ENCODE measurements at regions not wholly inside any gene's neighbourhood (a gene's known extent, or its start where the extent isn't known, plus 50 kb on each side); places are given as distances from the start of the nearest gene placed in this dataset.

DNA sequence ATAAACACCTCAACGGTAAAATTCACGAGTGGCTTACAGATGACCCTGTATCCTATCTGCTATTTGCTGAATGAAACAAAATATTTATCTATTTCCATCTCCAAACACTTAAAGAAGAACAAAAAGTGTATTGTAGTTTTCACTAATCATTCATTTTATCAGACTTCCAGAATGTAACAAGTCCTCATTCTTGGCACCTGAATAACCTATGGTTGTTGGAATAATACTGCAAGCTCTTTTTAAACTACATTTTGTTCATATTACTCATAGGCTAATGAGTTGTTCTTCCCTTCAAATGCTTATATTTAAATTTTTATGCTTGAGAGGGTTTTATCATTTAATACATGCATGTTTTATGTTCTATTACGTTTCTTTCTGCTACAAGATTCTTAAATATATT, 1434.1 kb downstream of the SI start:
- no peaks in the 10 kb centered on the region for H3K27me3 ChIP-seq (ENCODE audit: control insufficient read depth, insufficient read depth, low read length)
- TF ChIP-seq, protein P1, sequence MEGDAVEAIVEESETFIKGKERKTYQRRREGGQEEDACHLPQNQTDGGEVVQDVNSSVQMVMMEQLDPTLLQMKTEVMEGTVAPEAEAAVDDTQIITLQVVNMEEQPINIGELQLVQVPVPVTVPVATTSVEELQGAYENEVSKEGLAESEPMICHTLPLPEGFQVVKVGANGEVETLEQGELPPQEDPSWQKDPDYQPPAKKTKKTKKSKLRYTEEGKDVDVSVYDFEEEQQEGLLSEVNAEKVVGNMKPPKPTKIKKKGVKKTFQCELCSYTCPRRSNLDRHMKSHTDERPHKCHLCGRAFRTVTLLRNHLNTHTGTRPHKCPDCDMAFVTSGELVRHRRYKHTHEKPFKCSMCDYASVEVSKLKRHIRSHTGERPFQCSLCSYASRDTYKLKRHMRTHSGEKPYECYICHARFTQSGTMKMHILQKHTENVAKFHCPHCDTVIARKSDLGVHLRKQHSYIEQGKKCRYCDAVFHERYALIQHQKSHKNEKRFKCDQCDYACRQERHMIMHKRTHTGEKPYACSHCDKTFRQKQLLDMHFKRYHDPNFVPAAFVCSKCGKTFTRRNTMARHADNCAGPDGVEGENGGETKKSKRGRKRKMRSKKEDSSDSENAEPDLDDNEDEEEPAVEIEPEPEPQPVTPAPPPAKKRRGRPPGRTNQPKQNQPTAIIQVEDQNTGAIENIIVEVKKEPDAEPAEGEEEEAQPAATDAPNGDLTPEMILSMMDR (IDR thresholded peaks at IDR 0.05; ENCODE audit: insufficient read depth, low read length, severe bottlenecking), result no peak
- H3K36me3 ChIP-seq (ENCODE audit: control insufficient read depth, insufficient read depth, low read length), result no peaks in the 10 kb centered on the region
- peak; percentile 10 for DNase-seq (ENCODE audit: low read depth)
- FAIRE-seq, result no peak
- H3K4me3 ChIP-seq (ENCODE audit: low read depth, low read length), result no peak overlapping the region

DNA sequence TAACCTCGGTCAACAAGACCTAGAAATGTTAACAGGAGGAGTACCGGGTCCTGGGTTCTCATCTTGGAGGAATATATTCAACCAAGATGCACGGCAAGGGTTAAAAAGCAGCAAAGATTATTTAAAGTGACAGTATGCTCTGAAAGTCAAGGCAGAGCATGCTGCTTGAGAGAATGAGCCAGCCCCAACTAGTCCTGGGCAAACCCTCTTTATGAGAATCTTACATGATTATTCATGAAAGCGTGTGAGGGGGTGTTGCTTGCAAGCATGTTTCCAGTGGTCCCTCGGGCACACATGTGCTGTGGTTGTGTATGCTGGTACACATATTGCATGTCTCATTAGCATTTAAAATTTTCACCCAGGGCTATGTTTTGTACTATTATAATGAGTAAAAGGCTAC, 1445.6 kb downstream of the SI start:
- Histone ChIP-seq H3K4me3 (ENCODE audit: low read depth, low read length) (no peak overlapping the region), H3K36me3 (ENCODE audit: control insufficient read depth, insufficient read depth, low read length) (no peaks in the 10 kb centered on the region), H3K27me3 (ENCODE audit: control insufficient read depth, insufficient read depth, low read length) (no peaks in the 10 kb centered on the region)
- TF ChIP-seq, protein P1 (IDR thresholded peaks at IDR 0.05; ENCODE audit: insufficient read depth, low read length, severe bottlenecking), result no peak
- DNase-seq (ENCODE audit: low read depth) (no peak), FAIRE-seq (no peak)

DNA sequence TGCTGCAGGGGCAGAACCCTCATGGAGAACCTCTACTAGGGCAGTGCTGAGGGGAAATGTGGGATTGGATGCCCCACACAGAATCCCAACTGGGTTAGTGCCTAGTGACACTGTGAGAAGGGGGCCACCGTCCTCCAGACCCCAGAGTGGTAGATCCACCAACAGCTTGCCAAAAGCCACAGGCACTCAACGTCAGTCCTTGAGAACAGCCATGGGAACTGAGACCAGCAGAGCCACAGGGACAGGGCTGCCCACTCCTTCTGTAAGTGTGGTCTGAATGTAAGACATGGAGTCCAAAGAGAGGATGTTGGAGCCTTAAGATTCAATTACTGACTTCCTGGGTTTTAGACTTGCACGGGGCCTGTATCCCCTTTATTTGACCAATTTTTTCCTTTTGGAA, 1451.5 kb downstream of the SI start:
- TF ChIP-seq, protein P1 (IDR thresholded peaks at IDR 0.05; ENCODE audit: insufficient read depth, low read length, severe bottlenecking), result no peak
- Histone ChIP-seq H3K4me3 (ENCODE audit: low read depth, low read length) (no peak overlapping the region), H3K27me3 (ENCODE audit: control insufficient read depth, insufficient read depth, low read length) (no peaks in the 10 kb centered on the region), H3K36me3 (ENCODE audit: control insufficient read depth, insufficient read depth, low read length) (no peaks in the 10 kb centered on the region)
- FAIRE-seq (no peak), DNase-seq (ENCODE audit: low read depth) (no peak)

DNA sequence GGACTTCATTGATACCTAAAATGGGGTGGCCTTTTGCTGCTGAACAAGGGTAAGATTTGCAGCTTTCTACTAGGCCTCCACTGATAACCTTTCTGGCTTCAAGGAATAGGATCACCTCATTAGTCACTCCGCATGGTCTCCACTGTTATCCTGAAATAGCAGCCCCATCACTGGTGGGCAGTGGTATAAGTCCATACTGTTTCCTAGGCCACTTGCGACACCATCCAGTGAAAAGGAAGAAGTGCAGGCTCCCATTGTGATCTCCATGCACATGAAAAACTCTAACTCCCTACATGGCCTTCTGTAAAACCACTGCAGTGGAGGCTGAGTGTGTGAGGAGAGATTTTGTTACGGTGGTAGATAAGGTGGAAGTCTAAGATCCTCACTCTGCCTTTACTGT, 1455.9 kb downstream of the SI start:
- no peak for DNase-seq (ENCODE audit: low read depth)
- no peaks in the 10 kb centered on the region for H3K36me3 ChIP-seq (ENCODE audit: control insufficient read depth, insufficient read depth, low read length)
- no peak for FAIRE-seq
- H3K4me3 ChIP-seq (ENCODE audit: low read depth, low read length), result no peak overlapping the region
- TF ChIP-seq, protein P1 (IDR thresholded peaks at IDR 0.05; ENCODE audit: insufficient read depth, low read length, severe bottlenecking), result no peak
- H3K27me3 ChIP-seq (ENCODE audit: control insufficient read depth, insufficient read depth, low read length), result no peaks in the 10 kb centered on the region

DNA sequence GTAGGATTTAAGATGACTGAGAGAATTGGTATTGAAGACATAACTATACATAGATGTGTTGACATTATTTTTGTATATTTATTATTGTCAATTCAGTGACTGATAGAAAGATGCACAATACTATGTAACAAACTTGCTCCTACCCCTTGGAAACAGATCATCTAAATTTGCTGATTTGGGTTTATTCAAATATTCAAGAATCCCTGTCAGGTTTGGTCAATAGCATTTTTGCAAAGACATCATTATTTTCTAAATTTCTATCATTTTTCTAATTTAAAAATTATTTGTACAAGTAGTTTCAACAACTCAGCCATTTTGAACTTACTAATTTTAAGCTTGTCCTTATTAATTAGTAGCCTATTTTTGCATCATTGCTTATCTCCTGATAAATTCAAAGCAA, 1463.4 kb downstream of the SI start:
- TF ChIP-seq, protein P1 (IDR thresholded peaks at IDR 0.05; ENCODE audit: insufficient read depth, low read length, severe bottlenecking), result no peak
- Histone ChIP-seq H3K27me3 (ENCODE audit: control insufficient read depth, insufficient read depth, low read length) (no peaks in the 10 kb centered on the region), H3K36me3 (ENCODE audit: control insufficient read depth, insufficient read depth, low read length) (no peaks in the 10 kb centered on the region), H3K4me3 (ENCODE audit: low read depth, low read length) (no peak overlapping the region)
- DNase-seq (ENCODE audit: low read depth), result no peak
- FAIRE-seq, result no peak

DNA sequence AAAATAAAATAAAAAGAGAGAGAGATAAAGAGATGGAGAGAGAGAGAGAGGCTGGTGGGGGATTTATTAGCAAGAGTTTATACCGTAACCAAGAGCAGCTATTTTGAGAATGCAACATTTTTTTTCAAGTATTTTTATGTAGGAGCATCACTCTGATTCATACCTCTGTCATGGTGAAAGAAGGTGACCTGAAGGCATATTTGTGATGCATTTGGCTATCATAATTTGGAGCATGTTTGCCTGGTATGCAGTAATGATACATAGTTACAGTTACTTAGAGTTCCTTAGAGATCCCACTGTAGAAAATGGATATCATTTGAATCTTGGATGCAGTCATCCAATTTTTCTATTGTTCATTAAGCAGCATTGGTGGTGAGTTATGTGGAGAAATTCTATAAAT, 1472.4 kb downstream of the SI start:
- DNase-seq (ENCODE audit: low read depth), result peak; percentile 19
- H3K36me3 ChIP-seq (ENCODE audit: control insufficient read depth, insufficient read depth, low read length), result no peaks in the 10 kb centered on the region
- no peak for FAIRE-seq
- H3K27me3 ChIP-seq (ENCODE audit: control insufficient read depth, insufficient read depth, low read length), result no peaks in the 10 kb centered on the region
- H3K4me3 ChIP-seq (ENCODE audit: low read depth, low read length), result no peak overlapping the region
- TF ChIP-seq, protein P1 (IDR thresholded peaks at IDR 0.05; ENCODE audit: insufficient read depth, low read length, severe bottlenecking), result no peak
